NCI-H1417 treated with DMSO at 0.1 percent for 48 hours (cell line): ENCODE measurements at regions not wholly inside any gene's neighbourhood (a gene's known extent, or its start where the extent isn't known, plus 50 kb on each side); places are given as distances from the start of the nearest gene placed in this dataset.
"Not testable (repeated sequence)": the region's sequence is repeated elsewhere in the genome, so short reads cannot be mapped to it uniquely, and the experiment has no call there.

Source experiments
- DNase-seq: peaks from one replicate; lab custom pipeline; 2025; lab: John Stamatoyannopoulos, UW

DNA sequence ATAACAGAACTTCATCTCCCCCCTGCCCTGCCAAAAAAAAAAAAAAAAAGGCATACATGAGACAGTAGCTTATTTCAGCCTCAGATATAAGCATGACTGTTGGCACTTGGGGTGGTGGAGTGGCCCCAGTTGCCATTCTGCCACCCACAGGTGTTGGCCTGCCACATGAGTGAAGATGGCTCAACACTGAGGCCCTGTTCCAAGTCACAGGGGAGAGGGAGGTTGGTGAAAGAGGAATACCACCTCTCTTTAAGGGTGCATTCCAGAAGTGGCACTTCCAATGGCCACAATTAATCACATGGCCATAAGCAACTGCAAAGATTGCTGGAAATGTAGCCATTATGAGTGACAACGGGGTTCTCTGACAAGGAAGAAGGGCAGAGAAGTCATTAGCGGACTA is 61.9 kb upstream of the JARID2 start:
- no peak for DNase-seq

DNA sequence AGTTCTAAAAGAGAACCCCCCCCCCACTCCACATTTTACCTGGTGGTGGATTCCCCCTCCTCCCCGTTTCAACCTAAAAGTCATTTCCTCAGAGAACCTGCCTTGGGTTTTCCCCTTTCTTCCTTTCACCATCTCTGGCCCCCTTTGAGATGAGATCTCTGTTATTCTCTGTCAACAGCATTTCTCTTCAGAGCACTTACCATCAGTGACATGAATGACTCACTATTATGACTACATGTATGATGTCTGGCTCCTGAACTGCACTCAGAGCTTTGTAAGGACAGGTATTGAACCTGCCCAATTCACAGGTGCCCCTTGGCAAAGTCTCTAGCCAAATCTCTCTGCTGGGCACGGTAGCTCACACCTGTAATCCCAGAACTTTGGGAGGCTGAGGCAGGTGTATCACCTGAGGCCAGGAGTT is 61.4 kb upstream of the JARID2 start:
- no peak for DNase-seq

DNA sequence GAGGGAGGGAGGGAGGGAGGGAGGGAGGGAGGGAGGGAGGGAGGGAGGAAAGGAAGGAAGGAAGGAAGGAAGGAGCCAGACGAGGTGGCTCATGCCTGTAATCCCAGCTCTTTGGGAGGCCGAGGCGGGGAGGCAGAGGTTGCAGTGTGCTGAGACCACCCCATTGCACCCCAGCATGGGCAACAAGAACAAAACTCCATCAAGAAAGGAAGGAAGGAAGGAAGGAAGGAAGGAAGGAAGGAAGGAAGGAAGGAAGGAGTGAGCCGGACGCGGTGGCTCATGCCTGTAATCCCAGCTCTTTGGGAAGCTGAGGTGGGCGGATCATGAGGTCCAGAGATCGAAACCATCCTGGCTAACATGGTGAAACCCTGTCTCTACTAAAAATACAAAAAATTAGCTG is 60.8 kb upstream of the JARID2 start:
- DNase-seq, result not testable (repeated sequence)

DNA sequence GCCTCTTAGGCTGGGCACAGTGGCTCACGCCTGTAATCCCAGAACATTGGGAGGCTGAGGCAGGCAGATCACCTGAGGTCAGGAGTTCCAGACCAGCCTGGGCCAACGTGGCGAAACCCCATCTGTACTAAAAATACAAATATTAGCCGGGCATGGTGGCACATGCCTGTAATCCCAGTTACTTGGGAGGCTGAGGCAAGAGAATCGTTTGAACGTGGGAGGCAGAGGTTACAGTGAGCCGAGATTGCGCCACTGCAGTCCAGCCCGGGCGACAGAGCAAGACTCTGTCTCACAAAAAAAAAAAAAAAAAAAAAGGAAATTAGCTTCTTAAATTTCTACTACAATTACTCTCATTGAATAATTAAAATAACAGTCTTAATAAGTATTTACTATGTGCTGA is 52.4 kb upstream of the JARID2 start:
- DNase-seq, result not testable (repeated sequence)

DNA sequence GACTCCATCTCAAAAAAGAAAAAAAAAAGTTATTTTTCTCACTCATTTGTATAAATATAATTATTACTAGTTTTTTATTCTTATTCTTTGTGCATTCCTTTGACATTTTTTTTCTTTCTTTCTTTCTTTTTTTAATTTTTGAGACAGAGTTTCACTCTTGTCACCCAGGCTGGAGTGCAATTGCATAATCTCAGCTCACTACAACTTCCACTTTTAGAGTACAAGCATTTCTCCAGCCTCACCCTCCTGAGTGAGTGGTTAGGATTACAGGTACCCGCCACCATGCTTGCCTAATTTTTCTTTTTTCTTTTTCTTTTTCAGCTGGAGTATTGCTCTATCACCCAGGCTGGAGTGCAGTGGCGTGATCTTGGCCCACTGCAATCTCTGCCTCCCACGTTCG is 51.4 kb upstream of the JARID2 start:
- no peak for DNase-seq
